MCF 10A (cell line): ENCODE measurements at regions not wholly inside any gene's neighbourhood (a gene's known extent, or its start where the extent isn't known, plus 50 kb on each side); places are given as distances from the start of the nearest gene placed in this dataset.

Source experiments
- BruUV-seq: library from RNA; stranded (reverse); fragments of 400-500 nt; replicated peaks from 2 replicates; lab custom pipeline; 2021; lab: Mats Ljungman, UMichigan
- CTCF ChIA-PET: fragments of 300-600 bp; sonication (Branson Sonifier 250); formaldehyde crosslinking; extraction: SDS; loops from one replicate; lab custom pipeline; 2021; ENCODE audit warnings: antibody characterized with exemption, inconsistent platforms; lab: Yijun Ruan, JAX
- POLR2A ChIA-PET: fragments of 300-600, 350-650 bp; sonication (Branson Sonifier 250); formaldehyde crosslinking; extraction: SDS; loops from one replicate; lab custom pipeline; 2020; ENCODE audit warnings: antibody characterized with exemption, inconsistent platforms; lab: Yijun Ruan, JAX
- DNase-seq: peaks from one replicate; pipeline ENCODE4 v3.0.0-alpha.2; 2018; ENCODE audit not compliant: unreplicated experiment
- H3K27ac Mint-ChIP-seq: one replicate; pipeline ENCODE4 v1.8.0; 2022; ENCODE audit warnings: mild to moderate bottlenecking, low read depth, mixed read lengths; ENCODE audit not compliant: unreplicated experiment
- H3K27me3 Mint-ChIP-seq: one replicate; pipeline ENCODE4 v1.8.0; 2022; ENCODE audit warnings: mixed read lengths; ENCODE audit not compliant: insufficient read depth, unreplicated experiment
- H3K36me3 Mint-ChIP-seq: one replicate; pipeline ENCODE4 v1.8.0; 2022; ENCODE audit warnings: mild to moderate bottlenecking, moderate library complexity, mixed read lengths; ENCODE audit not compliant: insufficient read depth, unreplicated experiment
- H3K4me1 Mint-ChIP-seq: one replicate; pipeline ENCODE4 v1.8.0; 2022; ENCODE audit warnings: mixed read lengths; ENCODE audit not compliant: insufficient read depth, unreplicated experiment
- H3K4me3 Mint-ChIP-seq: one replicate; pipeline ENCODE4 v1.8.0; 2022; ENCODE audit warnings: mild to moderate bottlenecking, moderate library complexity, mixed read lengths; ENCODE audit not compliant: unreplicated experiment
- H3K9me3 Mint-ChIP-seq: one replicate; pipeline ENCODE4 v1.8.0; 2022; ENCODE audit warnings: mixed read lengths; ENCODE audit not compliant: unreplicated experiment
- intact Hi-C: fragments of 100-400 bp; cut with micrococcal nuclease; formaldehyde crosslinking; loops from 2 replicates; pipeline ENCODE4 v1.14.1; 2022
- TF ChIP-seq, protein P1 (sequence below): fragments of 200-600 bp; IDR thresholded peaks from one replicate; pipeline ENCODE4 v1.8.0; 2022; ENCODE audit warnings: antibody characterized with exemption, mild to moderate bottlenecking; ENCODE audit not compliant: unreplicated experiment

DNA sequence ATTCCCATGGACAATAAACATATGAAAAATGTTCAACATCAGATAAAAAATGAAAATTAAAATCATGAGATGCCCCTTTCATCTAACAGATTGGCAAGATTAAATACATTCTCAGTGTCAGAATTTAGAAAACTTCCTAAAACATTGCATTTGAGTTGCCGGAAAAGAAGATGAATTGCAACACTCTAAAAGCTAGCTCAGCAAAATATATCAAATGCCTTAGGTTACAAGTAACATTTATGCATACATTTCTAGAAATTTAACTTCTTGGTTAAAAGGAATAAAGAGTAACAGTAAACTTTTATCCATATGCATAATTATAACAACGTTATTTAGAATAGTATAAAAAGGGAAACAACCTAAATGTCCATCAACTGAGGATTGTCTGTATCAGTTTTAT lies 239.0 kb downstream of the PMP22 start:
- TF ChIP-seq, protein P1, sequence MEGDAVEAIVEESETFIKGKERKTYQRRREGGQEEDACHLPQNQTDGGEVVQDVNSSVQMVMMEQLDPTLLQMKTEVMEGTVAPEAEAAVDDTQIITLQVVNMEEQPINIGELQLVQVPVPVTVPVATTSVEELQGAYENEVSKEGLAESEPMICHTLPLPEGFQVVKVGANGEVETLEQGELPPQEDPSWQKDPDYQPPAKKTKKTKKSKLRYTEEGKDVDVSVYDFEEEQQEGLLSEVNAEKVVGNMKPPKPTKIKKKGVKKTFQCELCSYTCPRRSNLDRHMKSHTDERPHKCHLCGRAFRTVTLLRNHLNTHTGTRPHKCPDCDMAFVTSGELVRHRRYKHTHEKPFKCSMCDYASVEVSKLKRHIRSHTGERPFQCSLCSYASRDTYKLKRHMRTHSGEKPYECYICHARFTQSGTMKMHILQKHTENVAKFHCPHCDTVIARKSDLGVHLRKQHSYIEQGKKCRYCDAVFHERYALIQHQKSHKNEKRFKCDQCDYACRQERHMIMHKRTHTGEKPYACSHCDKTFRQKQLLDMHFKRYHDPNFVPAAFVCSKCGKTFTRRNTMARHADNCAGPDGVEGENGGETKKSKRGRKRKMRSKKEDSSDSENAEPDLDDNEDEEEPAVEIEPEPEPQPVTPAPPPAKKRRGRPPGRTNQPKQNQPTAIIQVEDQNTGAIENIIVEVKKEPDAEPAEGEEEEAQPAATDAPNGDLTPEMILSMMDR, result no peak
- CTCF ChIA-PET, result no interaction called here
- DNase-seq, result no peak
- Mint-ChIP-seq H3K4me1 (no peaks in the 10 kb centered on the region), H3K4me3 (no peak overlapping the region), H3K27ac (no peak overlapping the region), H3K36me3 (no peaks in the 10 kb centered on the region), H3K27me3 (peaks cover 13% of the 10 kb centered on the region), H3K9me3 (no peaks in the 10 kb centered on the region)
- BruUV-seq, result no TSS peak
- intact Hi-C loops, result no loop called here
- POLR2A ChIA-PET, result no interaction called here

DNA sequence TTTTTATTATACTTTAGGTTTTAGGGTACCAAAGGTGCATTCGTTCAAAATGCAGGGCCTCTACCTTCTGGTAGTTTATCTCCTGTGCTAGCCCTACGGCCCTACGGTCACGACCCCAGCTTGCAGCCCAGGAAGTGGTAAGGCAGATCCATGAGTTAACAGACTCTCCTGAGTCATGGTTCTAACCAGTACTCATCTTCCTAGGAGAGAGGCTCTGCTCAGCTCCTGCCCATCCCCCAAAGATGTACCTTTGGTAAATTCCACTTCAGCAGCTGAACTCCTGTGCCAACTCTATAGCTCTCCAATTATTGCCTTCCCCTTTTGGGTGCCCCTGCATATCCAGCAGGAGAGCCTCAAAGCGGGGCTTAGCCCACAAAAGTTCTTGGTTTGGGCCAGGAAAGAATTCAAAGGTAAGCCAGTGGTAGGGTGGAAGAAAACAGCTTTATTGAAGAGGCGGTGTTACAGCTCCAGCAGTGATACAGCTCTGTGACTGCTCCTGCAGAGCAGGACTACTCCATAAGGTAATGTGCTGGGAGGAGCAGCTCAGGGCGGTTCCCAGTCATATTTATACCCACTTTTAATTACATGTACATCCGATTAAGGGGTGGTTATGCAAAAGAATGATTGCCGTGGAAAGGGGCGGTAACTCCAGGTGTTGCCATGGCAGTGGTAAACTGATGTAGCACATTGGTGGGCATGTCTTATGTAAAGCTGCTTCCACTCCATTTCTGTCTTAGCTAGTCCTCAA lies 241.4 kb downstream of the PMP22 start:
- no peak for DNase-seq
- no TSS peak for BruUV-seq
- Mint-ChIP-seq H3K9me3 (no peaks in the 10 kb centered on the region), H3K4me1 (no peaks in the 10 kb centered on the region), H3K27me3 (peaks cover 11% of the 10 kb centered on the region), H3K27ac (no peak overlapping the region), H3K4me3 (no peak overlapping the region), H3K36me3 (no peaks in the 10 kb centered on the region)
- intact Hi-C loops, result no loop called here
- ChIA-PET POLR2A (interaction anchor here (0.6 kb wide), 1 partner anchor 34 kb away, joined by 4 read pairs; no protein-coding TSS in a partner anchor), CTCF (no interaction called here)
- TF ChIP-seq, protein P1, result no peak

DNA sequence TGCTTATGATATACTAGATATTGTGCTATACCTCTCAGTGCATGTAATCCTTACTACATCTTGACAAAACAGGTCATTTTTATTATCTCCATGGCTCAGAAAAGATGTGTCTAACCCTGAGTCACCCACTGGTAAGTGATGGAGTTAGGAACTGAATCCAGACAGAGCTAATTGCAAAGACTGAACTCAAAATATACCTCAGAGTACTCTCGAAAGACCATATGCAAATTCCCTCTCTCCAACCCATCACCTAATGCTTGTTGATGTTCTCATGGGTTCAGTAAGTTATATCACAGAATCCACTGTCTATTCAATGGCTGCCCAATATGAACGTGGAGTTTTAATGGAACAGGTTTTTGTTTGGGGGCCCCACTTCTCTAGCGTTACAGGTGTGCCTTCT lies 246.0 kb downstream of the PMP22 start:
- CTCF ChIA-PET, result interaction anchor here (0.8 kb wide), 1 partner anchor 47 kb away, joined by 3 read pairs; no protein-coding TSS in a partner anchor
- DNase-seq, result no peak
- no peaks in the 10 kb centered on the region for H3K4me1 Mint-ChIP-seq
- BruUV-seq, result no TSS peak
- H3K36me3 Mint-ChIP-seq, result peaks cover 5% of the 10 kb centered on the region
- H3K27ac Mint-ChIP-seq, result no peak overlapping the region
- no peak overlapping the region for H3K4me3 Mint-ChIP-seq
- no peaks in the 10 kb centered on the region for H3K9me3 Mint-ChIP-seq
- TF ChIP-seq, protein P1, result no peak
- intact Hi-C loops, result no loop called here
- no peaks in the 10 kb centered on the region for H3K27me3 Mint-ChIP-seq
- POLR2A ChIA-PET, result interaction anchor here (0.6 kb wide), 1 partner anchor 593 kb away, joined by 3 read pairs; no protein-coding TSS in a partner anchor

DNA sequence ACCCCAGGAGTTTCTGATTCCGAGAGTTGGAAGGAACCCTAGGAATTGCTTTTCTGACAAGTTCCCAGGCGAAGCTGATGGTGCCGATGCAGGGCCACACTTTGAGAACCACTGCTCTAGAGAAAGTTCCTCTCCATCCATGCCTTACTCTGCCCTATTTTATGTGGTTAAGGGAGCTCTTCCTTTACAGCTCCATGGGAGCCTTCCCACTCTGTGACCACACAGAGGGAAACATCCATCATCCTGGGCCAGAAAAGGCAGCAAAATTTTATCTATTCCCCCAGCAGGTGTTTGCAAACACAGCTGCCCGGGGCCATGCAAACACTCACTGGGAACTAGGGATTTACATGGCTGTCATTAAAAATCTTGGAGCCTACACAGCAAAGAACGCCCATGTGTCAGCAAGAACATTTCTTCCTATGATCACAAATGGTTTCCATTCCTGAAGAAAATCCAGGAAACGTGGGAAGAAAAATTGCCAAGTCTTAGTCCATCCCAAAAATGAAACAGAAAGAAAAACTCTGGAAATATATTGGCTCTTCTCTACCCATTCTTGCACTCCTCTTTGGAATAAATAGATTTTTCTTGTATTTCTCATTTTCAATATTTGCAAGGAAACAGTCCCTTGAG lies 252.7 kb downstream of the PMP22 start:
- ChIA-PET CTCF (no interaction called here), POLR2A (interaction anchor here (0.6 kb wide), 1 partner anchor 724 kb away, joined by 3 read pairs; no protein-coding TSS in a partner anchor)
- Mint-ChIP-seq H3K9me3 (no peaks in the 10 kb centered on the region), H3K36me3 (no peaks in the 10 kb centered on the region), H3K27ac (no peak overlapping the region), H3K4me3 (no peak overlapping the region), H3K4me1 (no peaks in the 10 kb centered on the region), H3K27me3 (peaks cover 20% of the 10 kb centered on the region)
- no TSS peak for BruUV-seq
- TF ChIP-seq, protein P1, result no peak
- no peak for DNase-seq
- intact Hi-C loops, result no loop called here
